Keratinocyte (primary cell): ENCODE measurements at regions not wholly inside any gene's neighbourhood (a gene's known extent, or its start where the extent isn't known, plus 50 kb on each side); places are given as distances from the start of the nearest gene placed in this dataset.

Experiments
- EZH2 ChIP-seq: IDR thresholded peaks from one replicate; pipeline ENCODE4 v1.6.1; 2012; ENCODE audit warnings: inconsistent platforms, mild to moderate bottlenecking, low read length, moderate library complexity
- TF ChIP-seq, protein P1 (sequence below), 3 experiments: IDR thresholded peaks in 1 of 3; conservative IDR thresholded peaks in 1 of 3; optimal IDR thresholded peaks in 1 of 3; 2 replicates in 2 of 3; 3 replicates in 1 of 3; pipeline versions ENCODE3 to v1.5.1; 2011; ENCODE audit warnings: low read length in 3 of 3, mild to moderate bottlenecking in 3 of 3, moderate library complexity in 2 of 3, control low read depth in 1 of 3, inconsistent platforms in 1 of 3; ENCODE audit not compliant: insufficient read depth in 2 of 3; ENCODE audit errors: extremely low read depth in 1 of 3

DNA sequence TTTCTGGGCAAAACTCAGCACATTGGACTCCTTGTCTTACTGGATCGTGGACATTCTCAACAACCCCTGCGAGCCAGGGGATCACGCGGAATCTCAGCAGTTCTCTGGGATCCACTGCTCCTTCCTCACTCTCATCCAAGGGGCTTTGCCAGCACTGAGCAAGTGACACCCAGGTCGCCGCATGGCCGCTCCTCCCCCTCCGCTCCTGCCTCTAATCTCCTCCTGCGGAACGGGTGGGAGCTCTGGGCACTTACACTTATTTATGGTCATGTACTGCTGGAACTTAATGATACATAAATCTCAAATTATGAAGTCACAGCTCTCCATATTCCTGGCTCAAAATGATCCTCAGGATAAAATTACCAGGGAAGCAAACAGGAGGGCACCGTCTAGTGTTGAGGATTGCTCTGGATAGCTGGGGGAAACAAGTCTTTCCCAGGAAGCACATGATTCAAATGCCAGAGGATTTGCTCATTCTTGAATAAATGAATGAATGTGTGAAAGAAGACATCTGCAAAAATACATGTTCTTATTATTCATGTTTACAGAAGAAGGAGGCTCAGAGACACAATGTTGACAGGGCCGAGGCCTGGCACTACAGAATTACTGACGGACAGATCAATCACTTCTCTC is 1077.3 kb downstream of the TBC1D22A start:
- TF ChIP-seq, protein P1, sequence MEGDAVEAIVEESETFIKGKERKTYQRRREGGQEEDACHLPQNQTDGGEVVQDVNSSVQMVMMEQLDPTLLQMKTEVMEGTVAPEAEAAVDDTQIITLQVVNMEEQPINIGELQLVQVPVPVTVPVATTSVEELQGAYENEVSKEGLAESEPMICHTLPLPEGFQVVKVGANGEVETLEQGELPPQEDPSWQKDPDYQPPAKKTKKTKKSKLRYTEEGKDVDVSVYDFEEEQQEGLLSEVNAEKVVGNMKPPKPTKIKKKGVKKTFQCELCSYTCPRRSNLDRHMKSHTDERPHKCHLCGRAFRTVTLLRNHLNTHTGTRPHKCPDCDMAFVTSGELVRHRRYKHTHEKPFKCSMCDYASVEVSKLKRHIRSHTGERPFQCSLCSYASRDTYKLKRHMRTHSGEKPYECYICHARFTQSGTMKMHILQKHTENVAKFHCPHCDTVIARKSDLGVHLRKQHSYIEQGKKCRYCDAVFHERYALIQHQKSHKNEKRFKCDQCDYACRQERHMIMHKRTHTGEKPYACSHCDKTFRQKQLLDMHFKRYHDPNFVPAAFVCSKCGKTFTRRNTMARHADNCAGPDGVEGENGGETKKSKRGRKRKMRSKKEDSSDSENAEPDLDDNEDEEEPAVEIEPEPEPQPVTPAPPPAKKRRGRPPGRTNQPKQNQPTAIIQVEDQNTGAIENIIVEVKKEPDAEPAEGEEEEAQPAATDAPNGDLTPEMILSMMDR (optimal IDR thresholded peaks at IDR 0.05 in 1 of 3, IDR thresholded peaks at IDR 0.05 in 1 of 3, conservative IDR thresholded peaks at IDR 0.05 in 1 of 3; ENCODE audit: extremely low read depth in 1 of 3, insufficient read depth in 2 of 3, low read length in 3 of 3): no peak
- TF ChIP-seq EZH2: no peak
